OCI-LY1 (cell line): ENCODE measurements at regions not wholly inside any gene's neighbourhood (a gene's known extent, or its start where the extent isn't known, plus 50 kb on each side); places are given as distances from the start of the nearest gene placed in this dataset.

Experiments used
- CTCF ChIP-seq: fragments of 200-600 bp; sonication (generic), shearing (Covaris generic); IDR thresholded peaks from 2 replicates; pipeline ENCODE4 v1.5.1; 2017; ENCODE audit warnings: mild to moderate bottlenecking, antibody characterized with exemption, low read length, moderate library complexity, mixed read lengths
- EZH2 ChIP-seq: fragments of 200-600 bp; sonication (generic), shearing (Covaris generic); IDR thresholded peaks from 2 replicates; pipeline ENCODE4 v1.8.0; 2017; ENCODE audit warnings: borderline replicate concordance, mixed run types, mild to moderate bottlenecking, antibody characterized with exemption, low read length, moderate library complexity, mixed read lengths

- TF ChIP-seq CTCF = no peak
- TF ChIP-seq EZH2 = no peak
Measured at GRCh38 chr4:66524781-66525180, 854.5 kb upstream of the EPHA5 start.
